HG03280 (cell line): ENCODE measurements at regions not wholly inside any gene's neighbourhood (a gene's known extent, or its start where the extent isn't known, plus 50 kb on each side); places are given as distances from the start of the nearest gene placed in this dataset.

Source experiments
- ATAC-seq: cut with Tn5 transposase; IDR thresholded peaks from one replicate; pipeline ENCODE4 v1.9.1; 2021; ENCODE audit warnings: mild to moderate bottlenecking, moderate library complexity; ENCODE audit not compliant: unreplicated experiment

DNA sequence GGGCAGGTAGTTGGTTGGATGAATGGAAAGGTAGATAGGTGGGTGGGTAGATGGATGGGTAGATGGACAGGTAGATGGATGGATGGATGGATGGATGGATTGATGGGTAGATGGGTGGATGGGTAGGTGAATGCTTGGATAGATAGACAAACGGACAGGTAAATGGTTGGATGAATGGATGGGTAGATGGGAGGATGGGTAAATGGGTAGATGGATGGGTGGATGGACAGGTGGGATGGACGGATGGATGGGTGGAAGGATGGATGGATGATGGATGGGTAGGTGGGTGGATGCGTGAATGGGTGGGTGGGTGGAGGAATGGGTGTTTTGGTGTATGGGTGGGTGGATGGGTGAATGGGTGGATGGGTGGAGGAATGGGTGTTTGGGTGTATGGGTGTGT lies 50.1 kb upstream of the ASAP2 start:
- ATAC-seq: no peak

DNA sequence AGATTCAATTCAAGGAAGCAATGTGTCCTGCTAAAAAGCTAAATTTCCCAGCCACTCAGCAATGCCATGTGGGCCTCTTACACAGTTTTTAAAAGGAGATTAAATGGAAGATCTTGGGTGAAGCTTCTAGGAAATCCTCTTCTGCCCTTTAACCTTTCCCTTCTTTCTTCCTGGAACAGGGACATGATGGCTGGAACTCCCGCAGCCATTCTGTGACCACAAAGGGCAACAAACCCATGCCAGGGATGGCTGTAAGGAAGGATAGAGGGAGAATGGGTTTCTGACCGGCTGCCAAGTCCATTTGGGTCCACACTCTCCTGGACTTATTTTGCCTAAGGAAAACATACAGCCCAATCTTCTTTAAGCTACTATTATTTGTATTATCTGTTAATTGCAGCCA lies 52.6 kb upstream of the ASAP2 start:
- ATAC-seq: no peak

DNA sequence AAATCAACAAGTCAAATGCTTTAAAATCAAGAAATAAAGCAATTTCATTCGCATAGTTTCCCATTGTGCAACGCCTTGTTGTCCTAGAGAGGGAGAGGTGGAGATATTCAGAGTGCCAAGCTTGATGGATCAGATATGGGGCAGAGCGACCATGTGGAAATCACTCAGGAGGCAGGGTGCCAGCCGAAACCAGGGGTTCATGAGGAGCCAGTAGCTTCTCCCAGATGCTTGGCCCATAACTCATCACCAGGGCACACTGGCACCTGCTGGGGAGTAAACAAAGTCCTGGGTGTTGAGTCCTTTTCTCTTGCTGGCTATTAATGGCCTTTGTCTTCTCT lies 53.0 kb upstream of the ASAP2 start:
- ATAC-seq: no peak

DNA sequence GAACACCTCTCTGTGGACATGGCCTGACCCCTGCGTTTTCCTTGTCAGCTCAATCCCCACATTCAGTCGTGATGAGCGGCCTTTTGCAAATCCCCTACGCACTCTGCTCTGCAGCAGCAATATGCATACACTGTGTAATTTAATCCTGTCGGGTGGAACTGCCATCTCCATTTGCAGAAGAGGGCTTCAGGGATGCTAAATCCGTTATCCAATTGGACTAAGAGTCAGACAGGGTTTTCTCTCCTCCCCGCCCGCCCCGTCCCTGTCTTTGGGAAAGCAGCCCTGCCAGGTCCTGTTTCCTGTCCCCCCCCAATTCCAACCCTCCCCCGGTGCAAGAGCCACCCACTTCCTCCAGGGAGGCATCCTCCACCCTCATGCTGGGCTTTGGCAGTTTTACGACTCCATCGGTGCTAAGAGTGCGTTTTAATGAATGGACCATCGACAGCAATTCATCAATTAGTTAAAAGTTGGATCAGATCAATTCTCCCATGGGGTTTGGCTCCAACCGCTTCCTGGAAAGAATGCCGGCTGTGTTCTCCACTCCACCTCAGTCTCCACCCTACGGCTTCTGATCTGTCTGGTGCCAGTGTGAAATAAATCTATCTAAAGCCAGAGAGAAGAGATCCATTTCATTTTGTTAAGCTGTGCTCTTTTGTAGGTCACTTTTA lies 53.5 kb upstream of the ASAP2 start:
- no peak for ATAC-seq

DNA sequence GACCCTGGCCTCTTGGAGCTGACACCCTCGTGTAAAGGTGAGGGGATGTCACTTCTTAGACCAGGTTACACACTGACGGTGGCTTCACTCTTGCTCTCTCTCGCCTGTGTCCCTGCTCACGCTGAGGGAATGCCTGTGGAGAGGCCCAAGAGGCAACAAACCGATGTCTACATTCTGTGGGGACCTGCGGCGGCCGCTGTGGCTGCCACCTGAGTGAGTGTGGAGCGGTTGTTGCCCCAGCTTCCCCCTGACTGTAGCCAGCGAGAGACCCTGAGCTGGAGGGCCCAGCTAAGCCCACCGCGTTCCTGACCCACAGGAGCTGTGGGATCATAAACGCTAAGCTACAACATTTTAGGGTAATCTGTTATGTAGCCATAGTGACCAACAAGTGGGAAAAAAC lies 55.7 kb upstream of the ASAP2 start:
- ATAC-seq: no peak

DNA sequence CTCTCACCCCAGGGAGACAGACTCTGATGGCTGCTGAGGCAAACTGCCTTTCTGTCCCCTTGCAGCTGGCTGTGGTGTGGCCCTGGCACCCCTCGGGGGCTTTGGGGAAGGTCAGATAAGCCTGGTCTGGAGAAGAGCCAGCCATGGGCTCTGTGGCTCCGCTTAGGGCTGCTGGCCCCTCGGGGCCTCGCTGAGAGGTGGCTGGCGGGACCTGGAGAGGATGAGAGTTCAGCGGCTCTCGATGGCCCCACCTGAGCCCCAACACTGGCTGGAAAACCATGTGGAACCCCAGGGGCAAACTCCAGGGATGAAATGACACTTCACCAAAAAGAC lies 56.1 kb upstream of the ASAP2 start:
- ATAC-seq: no peak

DNA sequence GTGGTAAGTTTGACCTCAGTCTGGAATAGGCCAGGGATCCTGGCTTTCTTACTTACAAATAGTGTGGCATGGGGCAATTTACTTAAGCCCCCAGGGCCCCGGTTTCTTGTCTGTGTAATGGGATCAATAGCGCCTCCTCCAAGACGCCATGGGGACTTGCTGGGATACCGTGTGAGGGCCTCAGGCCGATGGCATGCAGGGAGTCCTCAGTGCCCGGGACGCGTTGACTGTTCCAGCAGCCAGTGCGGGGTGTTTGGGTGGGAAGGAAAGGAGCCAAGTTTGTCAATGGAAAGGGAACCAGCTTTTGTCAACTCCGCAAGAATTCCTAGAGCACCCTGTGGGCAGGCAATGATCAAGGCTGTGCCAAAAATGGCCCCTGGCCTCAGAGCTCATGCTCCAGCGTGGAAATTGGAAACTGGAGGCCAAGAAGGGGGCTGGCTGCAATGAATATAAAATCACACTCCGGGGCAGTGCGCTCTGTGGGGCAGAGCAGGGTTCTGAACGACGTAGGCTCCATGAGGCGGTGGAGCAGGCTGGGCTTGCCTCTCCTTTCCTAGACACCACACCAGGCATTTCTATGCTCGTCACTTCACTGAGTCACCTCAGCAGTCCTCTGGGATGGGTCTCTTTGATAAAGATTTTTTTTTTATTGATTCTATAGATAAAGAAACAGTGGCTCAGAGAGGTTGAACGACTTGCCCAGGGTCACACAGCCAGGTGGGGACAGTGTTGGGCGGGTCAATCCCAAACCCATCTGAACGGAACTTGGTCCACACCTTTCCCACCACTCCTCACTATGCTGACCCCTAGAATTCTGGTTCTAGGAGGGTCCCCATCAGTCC lies 56.7 kb upstream of the ASAP2 start:
- no peak for ATAC-seq

DNA sequence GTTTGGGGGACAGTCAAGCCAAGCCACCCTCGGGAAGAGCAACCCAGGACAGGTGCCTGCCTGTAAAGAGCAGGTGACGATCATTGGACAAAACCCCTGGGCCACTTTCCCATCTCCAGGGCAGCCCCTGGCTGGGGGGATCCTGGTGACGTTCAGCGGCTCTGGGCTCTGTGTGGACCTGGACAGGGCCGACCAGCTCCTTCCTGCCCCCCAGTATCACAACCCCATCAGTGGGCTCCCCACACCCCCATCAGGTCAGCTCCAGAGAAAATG lies 57.3 kb upstream of the ASAP2 start:
- ATAC-seq: no peak

DNA sequence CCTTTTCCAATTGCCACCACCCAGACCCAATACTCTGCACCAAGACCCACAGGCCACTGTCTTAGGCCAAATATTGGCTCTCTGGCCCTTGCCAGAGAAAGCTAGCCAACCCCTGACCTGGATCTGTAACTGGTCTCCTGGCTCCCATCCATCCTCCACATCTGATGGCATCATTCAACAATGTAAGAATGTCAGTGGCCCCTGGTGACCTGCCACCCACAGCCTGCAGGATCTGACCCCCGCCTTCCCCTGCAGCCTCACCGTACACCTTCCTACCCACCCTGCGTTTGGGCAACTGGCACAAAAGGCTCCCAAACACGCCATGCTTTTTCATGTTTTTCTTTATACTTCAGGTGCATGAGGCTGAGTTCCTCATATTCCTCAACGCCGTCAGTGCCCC lies 60.0 kb upstream of the ASAP2 start:
- no peak for ATAC-seq

DNA sequence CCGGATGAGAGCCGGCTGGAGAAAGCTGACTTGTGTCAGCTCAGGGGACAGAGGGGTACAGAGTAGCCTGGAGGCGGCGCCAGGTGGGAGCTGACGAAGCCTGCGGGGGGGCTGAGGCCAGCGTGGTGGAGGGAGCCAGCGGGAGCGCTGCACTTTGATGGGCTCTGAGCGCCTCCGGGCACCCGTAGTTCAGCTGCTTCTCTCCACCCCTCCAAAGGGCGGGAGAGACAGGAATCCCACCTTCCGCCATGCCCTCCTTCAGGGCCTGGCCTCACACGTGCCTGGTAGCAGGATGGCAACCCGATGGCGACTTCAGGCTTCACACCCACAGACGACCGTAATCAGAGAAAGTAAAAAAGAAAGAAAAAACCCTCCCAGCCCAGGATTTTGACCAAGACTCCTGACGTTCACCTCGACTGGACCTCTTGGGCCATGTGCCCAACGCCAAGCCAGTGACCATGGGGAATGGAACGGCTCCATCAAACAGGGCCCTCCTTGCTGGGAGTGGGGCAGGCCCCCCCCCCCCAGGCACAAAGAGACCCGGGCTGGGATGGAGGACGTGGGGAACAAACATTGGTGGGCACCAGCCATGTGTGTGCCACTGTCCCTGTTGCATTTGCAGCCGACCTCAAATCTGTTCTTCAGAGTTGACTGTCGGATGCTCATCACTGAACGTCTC lies 60.7 kb upstream of the ASAP2 start:
- no peak for ATAC-seq

DNA sequence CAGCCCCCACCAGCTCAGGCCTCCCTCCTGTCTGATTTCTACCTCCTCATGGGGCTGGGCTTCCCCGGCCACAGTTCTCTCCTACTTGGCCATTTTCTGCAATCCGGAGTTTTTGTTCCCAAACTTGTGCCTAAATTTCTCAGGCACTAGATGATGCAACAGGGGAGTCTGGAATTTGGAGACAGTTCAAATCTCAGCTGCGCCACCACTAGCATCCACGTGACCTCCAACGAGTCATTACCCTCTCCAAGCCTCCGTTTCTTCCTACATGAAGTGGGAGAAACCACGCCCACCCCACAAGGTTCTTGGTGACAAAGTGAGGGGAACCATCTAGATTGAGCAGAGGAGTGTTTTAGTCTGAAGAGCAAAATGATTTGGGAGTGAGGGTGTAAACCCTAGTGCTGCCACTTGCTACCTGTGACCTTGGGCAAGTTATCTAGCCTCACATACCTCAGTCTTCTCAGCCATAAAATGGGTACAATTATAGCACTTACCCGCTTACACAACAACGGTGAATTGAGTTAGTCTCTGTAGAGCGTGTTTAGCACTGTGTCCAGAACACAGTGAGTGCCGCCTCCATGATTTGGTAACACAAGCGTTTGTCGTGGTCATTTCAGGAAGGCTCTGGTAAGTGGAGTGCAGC lies 61.4 kb upstream of the ASAP2 start:
- no peak for ATAC-seq

DNA sequence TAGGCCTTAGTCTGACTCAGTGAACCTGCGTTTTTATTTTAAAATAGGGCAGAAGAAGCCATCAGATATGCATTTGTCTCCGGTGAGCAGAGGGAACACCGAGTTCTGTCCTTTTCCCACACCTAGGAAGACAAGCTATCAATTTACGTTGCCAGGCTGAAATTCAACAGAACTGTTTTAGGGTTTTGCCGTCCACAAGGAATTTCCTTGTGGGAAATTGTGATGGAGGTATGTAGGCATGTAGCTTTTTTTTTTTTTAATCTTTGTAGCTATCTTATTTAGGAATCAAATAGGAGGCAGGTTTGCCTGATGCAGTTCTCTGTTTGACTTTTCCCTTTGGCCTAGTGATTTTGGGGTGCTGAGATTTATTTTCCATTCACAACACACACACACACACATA lies 62.0 kb upstream of the ASAP2 start:
- ATAC-seq: no peak

DNA sequence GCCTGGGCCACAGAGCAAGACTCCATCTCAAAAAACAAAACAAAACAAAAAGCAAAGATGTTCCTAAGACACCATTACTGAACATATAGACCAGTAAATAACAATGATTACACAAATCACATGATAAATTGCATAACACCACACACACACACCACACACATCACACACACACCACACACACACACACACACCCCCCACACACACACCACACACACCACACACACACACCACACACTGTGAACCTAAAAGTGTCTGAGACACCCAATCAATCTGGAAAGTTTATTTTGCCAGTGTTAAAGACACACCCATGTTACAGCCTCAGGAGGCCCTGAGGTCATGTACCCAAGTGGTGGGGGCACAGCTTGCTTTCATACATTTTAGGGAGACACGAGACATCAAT lies 62.6 kb upstream of the ASAP2 start:
- ATAC-seq: no peak

DNA sequence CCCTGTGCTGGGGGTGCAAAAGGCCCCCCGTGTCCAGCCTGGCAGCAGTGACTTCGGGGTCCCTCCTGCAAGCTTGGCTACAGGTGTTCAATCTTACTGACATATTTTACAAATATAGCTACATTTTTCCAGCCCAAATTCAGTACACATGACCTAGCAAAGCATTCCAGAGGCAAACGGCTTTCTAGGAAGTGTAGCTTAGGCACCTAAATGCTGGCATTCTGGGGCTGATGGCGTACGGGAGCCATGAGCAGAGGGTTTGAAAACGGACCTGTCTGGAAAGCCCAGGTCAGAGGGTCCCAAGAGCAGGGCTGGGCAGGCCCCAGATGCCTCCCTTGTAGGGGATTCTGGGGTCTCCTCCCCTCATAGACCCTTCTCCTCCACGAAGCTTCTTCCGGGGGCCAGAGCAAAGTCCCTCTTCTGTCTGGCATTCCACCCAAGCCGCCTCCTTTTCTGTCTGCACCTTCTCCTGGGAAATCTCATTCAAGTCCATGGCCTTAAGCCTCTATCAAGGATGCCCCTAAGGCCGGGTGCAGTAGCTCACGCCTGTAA lies 63.3 kb upstream of the ASAP2 start:
- ATAC-seq: no peak

DNA sequence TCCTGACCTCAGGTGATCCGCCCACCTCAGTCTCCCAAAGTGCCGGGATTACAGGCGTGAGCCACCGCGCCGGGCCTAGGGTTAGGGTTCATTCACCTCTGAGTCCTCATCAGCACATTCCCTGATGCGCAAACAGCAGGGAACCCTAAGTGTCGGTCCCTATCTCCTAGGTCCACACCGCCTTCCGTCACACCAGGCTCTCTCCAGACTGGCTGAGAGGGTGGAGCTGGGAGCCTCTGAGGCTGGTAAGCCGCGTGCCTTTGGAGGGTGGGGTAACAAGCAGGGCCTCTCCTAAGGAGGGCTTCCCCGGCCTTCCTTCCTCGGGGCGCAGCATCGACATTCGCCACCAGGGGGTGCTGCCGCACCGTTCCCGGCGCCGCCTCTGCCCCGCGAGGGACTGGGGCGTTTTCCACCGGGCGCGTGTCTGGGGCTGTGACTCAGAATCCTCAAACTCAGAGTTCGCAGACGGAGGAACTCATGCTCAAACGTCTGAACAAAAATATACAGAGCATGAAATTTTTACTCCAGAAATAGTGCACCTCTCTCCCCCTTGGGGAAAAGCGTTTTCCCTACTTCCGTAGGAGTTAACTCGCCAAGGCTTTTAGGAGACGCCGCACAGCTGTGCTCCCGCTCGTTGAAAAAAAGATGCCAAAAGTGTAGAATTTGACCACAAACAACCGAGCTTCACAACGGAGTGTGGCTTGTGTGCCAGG lies 63.9 kb upstream of the ASAP2 start:
- peak; percentile 82 for ATAC-seq

DNA sequence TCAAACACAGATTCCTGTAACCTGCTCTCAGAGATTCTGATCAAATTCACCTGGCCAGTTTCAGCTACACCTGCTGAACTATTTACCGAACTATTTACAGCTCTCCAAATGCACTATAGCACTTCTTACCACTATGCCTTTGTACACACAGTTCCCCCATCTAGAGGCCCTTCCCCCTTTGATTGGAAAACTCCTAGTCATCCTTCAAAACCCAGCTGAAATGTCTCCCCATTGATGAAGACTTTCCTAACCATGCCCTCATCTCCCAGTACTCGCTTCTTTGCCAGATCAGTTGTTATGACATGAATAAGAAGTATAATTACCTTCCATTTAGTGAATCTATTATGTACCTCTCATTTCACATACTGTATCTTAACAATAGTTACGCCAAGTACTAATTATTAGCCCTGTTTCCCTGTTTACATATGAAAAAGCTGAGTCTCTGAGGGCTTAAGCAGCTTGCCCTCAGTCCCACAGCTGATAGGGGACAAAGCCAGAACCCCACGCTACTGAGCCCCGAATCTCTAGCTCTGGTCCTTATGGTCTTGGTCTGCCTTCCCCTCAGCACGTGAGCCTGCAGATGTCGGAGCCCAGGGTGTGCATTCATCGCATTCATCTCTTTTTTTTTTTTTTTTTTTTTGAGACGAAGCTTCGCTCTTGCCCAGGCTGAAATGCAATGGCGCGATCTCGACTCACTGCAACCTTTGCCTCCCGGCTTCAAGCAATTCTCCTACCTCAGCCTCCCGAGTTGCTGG lies 64.7 kb upstream of the ASAP2 start:
- no peak for ATAC-seq

DNA sequence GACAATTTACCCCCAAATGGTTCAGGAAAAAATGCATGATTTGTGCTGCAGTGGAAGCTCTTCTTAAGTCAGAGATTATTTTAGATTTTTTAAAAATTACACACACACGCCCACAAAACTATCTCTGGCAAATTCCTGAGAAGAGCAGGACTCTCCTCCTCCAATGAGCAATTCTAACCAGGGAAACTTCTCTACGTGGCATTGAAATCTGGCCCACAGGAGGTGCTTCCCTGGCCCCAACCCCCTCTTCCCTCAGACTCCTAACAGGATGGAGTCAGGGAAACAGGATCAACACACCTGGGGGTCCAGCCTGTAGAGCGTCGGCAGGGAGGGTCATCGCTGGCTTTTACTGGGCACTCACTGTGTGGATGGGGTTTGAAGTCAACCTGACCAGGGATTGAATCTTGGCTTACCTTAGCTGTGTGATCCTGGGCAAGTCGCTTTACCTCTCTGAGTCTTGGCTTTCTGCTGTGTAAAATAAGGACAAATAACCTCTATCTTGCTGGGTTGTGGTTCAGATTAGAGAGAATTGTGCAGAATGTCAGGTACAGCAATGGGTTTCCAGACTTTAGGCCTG lies 65.4 kb upstream of the ASAP2 start:
- no peak for ATAC-seq

DNA sequence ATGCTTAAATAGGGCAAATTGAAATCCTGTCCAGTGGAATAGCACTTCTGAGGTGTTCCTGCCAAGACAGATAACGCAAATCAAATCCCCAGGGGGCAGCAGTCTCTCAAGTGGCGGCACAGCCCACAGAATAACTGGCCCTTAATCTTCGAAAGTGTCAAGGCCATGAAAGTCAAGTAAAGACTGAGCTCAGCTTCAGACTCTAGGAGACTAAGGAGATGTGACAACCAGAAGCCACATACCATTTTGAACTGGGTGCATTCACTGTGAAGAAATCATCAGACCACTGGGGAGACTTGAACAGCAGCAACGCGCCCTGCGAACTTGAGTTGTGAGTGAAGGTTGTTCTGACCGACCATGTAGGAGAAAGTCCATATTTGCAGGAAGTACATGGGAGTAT lies 66.0 kb upstream of the ASAP2 start:
- no peak for ATAC-seq

DNA sequence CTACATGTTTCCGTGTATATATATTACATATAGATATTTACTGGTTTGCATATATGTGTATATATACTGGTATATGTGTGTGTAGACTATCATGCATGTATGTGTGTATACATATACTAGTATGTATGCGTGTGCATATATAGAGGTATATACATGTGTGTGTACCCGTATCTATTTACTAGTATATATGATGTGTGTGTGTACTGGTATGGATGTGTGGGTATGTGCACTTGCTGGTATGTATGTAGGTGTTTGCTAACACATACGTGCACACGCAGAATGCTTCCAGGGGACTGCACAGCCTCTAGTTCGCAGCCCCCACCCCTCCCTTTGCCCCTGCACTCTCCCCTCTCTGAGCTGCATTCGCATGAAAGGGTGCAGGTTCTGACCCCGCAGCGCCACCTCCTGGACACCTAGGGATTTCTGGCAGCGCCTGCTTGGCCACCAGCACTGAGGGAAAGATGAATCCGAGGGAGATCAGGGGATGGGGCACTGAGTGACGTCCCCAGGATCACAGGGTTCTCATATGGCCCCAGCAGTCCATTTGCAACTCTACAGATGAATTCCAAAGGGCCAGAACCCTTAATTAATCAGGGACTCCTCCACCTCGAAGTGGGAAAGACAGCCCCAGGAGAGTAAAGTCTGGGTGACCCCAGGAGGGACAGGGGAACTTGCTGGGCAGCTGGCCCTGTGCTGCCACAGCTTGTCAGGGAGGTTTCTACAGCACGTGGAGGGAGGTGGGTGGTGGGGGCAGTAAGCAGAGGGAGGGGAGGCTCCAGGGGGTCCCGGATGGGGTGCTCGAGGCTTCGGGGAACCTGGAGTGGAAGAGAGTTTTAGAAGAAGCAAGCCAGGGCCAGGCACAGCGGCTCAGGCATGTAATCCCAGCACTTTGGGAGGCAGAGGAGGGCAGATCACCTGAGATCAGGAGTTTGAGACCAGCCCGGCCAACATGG lies 66.8 kb upstream of the ASAP2 start:
- no peak for ATAC-seq
